EL (cell line): ENCODE measurements at regions not wholly inside any gene's neighbourhood (a gene's known extent, or its start where the extent isn't known, plus 50 kb on each side); places are given as distances from the start of the nearest gene placed in this dataset.
A peak's percentile ranks its signal among the peaks of the same experiment; 100 is the strongest.

Experiments used
- DNase-seq: peaks from one replicate; pipeline ENCODE4 v3.0.0-alpha.2; 2016

DNA sequence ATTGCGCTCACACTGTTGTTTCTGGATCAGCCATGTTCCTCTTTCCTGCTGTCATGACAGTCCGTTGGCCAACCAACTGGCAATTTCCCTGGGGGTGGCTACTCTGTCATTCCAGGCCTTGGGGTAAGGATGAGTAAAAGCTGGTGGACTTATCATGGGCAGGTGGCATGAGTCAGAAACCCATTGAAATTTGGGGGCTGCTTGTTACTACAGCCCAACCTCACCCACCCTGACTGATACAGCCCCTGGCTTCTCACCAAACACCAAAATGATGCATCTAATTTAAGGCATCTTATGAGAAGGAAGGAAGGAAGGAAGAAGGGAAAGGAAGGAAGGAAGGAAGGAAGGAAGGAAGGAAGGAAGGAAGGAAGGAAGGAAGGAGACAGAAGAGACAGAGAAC, 53.9 kb upstream of the CRHR1 start:
- DNase-seq = no peak

DNA sequence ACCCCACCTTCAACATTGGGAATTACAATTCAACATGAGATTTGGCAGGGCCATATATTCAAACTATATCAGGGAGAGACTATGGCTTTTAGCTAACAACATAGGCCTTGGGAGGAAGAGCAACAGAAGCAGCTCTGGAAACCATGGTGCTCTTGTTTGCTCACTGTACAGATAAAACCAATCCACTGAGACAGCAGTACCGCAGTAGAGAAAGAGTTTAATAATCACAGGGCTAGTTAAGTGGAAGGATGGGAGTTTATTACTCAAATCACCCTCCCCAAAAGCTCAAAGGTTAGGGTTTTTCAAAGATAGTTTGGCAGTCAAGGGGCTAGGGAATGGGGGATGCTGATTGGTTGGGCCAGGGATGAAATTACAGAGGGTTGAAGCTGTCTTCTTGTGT, 52.7 kb upstream of the CRHR1 start:
- DNase-seq = no peak

GRCh38 chr17:45732926-45733505, 51.1 kb upstream of the CRHR1 start:
- DNase-seq = peak; percentile 13

DNA sequence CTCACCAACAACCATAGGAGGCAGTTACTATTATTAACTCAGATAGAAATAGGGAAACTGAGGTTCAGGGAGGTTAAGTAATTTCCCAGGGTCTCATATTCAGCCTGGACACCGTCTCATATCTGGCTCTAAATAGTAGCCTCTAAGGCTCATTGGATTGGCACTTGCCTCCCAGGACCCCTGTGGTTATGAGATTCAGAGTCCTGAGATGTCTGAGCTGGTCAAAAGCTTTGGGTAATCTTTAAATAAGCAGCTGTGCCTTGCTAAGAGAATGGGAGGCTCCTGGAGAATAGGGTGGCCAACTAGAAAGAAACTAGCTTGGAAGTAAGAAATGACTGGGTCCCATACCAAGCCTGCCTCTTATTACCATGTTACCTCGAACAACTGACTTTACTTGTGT, 50.3 kb upstream of the CRHR1 start:
- DNase-seq = no peak
